Spinal cord (tissue), 9 donors: ENCODE measurements at regions not wholly inside any gene's neighbourhood (a gene's known extent, or its start where the extent isn't known, plus 50 kb on each side); places are given as distances from the start of the nearest gene placed in this dataset.
A peak's percentile ranks its signal among the peaks of the same experiment; 100 is the strongest.

Source experiments
- DNase-seq, 6 donors: peaks; one replicate each; pipeline versions ENCODE4 v3.0.0 to v3.0.0-alpha.2; 2013 to 2015; ENCODE audit warnings: low spot score in 6 of 6, low read depth in 4 of 6
- H3K27ac ChIP-seq: one replicate; pipeline ENCODE4 v1.5.1; 2013; ENCODE audit warnings: low read depth, low read length, control low read depth
- H3K27me3 ChIP-seq: one replicate; pipeline ENCODE4 v1.6.1; 2013; ENCODE audit warnings: low read length; ENCODE audit not compliant: control insufficient read depth, insufficient read depth
- H3K36me3 ChIP-seq: one replicate; pipeline ENCODE4 v1.6.1; 2013; ENCODE audit warnings: low read length; ENCODE audit not compliant: control insufficient read depth, insufficient read depth
- H3K4me1 ChIP-seq: one replicate; pipeline ENCODE4 v1.6.1; 2013; ENCODE audit warnings: low read length; ENCODE audit not compliant: control insufficient read depth, insufficient read depth
- H3K4me3 ChIP-seq: one replicate; pipeline ENCODE4 v1.5.1; 2013; ENCODE audit warnings: low read depth, low read length, control low read depth
- H3K9me3 ChIP-seq: one replicate; pipeline ENCODE4 v1.6.1; 2013; ENCODE audit warnings: low read length; ENCODE audit not compliant: control insufficient read depth, insufficient read depth
- WGBS: methylation state at CpG from one replicate; pipeline ENCODE4 v1.1.5; 2013; ENCODE audit warnings: missing lambda C conversion rate; ENCODE audit not compliant: insufficient coverage; 5-methylcytosine and 5-hydroxymethylcytosine counted together
- donor health status: healthy.

DNA sequence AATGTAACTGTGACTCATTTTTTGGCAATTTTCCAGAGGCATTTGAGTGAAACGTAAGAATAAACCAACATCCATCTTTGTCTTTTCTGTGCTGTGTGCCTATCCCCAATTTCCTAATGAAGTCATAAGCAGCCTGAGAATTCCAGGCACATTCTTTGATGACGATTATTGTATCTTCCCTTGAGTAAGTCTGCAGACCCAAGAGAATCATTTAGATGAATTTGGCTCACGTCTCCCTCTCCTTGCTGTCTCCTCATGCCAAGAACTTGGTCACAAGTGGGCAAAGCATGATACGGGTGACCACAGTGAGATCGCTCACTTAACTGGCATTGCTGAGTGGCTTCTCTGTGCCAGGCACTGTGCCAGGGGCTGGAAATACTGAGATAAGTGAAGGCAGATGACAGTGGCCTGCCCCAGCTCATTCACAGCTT lies 384.5 kb upstream of the IL12A start:
- Histone ChIP-seq H3K4me3 (no peak overlapping the region), H3K36me3 (no peaks in the 10 kb centered on the region), H3K4me1 (no peaks in the 10 kb centered on the region), H3K27me3 (no peaks in the 10 kb centered on the region), H3K27ac (no peak overlapping the region), H3K9me3 (peaks cover 6% of the 10 kb centered on the region)
- DNase-seq = no peak
- WGBS = 69% methylated on average over 4 of the region's 5 CpGs

DNA sequence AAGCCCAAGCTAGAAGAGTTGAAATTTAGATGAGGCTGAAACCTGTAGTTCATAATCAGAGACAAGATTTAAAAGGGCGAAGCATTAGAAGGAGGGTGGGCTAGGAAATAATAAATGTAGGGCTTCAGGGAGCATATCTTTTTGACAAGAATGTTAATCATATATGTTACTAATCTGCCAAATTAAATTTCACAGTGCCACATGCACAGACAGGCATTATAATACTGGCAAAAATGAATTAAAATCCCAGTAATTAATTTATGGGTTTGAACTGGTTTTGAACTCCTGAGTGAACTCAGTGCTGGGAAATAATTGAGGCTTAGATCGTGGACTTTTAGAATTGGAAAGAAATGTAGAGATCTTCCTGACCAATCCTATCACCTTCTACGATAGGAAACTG lies 383.5 kb upstream of the IL12A start:
- H3K4me1 ChIP-seq = no peaks in the 10 kb centered on the region
- no peaks in the 10 kb centered on the region for H3K36me3 ChIP-seq
- H3K4me3 ChIP-seq = no peak overlapping the region
- H3K9me3 ChIP-seq = peaks cover 2% of the 10 kb centered on the region
- DNase-seq = no peak
- H3K27ac ChIP-seq = no peak overlapping the region
- H3K27me3 ChIP-seq = no peaks in the 10 kb centered on the region
- 100% methylated on average over 1 of the region's 3 CpGs for WGBS

DNA sequence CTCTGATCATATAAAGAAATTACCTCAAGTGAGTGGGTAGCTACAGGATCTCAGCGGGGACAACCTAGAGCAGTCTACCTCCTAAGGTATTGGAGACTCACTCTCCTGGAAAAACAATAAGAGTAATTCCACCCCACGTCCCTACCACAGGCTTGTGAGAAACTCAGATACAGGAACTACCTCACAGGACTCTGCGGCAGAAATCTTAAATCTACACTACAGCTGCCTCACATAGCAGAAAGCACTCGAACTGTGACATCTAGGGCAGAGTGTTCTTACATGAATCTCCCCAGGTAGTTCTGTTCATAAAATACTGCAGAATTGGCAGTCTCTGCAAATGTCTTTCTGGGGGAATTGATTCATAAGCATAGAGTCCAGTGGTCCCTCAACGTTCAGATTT lies 382.9 kb upstream of the IL12A start:
- 60% methylated on average over 2 of the region's 5 CpGs for WGBS
- no peaks in the 10 kb centered on the region for H3K4me1 ChIP-seq
- H3K27me3 ChIP-seq = no peaks in the 10 kb centered on the region
- H3K4me3 ChIP-seq = no peak overlapping the region
- H3K27ac ChIP-seq = no peak overlapping the region
- peak in 1 of 6 donors; percentile 19 for DNase-seq
- H3K9me3 ChIP-seq = peaks cover under 1% of the 10 kb centered on the region
- no peaks in the 10 kb centered on the region for H3K36me3 ChIP-seq

DNA sequence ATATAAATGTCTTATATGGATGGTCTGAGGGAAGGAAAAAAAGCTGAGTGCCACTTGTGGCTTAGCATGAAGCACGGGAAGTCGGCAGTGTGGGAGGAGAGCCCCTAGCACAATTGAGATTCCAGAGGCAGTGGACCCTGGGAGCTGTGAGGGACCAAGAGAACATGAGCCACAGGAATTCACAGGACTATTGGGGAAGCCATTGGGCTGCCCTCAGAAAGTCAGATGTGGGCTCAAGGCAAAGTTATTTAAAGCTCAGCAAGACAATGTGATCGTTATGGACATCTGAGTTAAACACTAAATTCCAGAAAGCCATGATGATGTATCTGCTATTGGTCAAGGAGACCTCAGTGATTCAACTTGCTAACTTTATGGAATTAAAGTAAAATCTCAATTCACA lies 380.8 kb upstream of the IL12A start:
- Histone ChIP-seq H3K36me3 (no peaks in the 10 kb centered on the region), H3K27me3 (no peaks in the 10 kb centered on the region), H3K27ac (no peak overlapping the region), H3K4me3 (no peak overlapping the region), H3K9me3 (no peaks in the 10 kb centered on the region), H3K4me1 (no peaks in the 10 kb centered on the region)
- 95% methylated on average over 2 of the region's 3 CpGs for WGBS
- no peak for DNase-seq

DNA sequence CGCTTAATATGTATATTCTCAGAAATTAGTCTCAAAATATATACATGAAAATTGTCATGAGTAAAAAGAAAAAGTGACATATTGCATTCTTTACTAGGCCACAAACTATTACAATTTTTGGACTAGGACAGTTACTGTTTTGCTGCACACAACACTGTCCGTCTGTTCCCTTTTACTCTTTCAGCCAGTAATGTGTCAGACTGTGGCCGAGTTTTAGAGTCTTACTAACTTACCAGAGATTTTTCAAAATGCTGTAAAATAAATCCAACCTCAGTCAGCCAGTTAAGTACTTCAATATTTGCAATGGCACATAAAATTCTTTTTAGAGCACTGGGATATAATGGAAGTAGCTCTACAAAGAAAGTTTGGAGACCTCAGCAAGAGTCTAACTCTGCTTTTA lies 380.3 kb upstream of the IL12A start:
- no peak for DNase-seq
- Histone ChIP-seq H3K4me3 (no peak overlapping the region), H3K4me1 (no peaks in the 10 kb centered on the region), H3K27ac (no peak overlapping the region), H3K27me3 (no peaks in the 10 kb centered on the region), H3K36me3 (no peaks in the 10 kb centered on the region), H3K9me3 (no peaks in the 10 kb centered on the region)
- WGBS = 86% methylated on average over 1 of the region's 3 CpGs

DNA sequence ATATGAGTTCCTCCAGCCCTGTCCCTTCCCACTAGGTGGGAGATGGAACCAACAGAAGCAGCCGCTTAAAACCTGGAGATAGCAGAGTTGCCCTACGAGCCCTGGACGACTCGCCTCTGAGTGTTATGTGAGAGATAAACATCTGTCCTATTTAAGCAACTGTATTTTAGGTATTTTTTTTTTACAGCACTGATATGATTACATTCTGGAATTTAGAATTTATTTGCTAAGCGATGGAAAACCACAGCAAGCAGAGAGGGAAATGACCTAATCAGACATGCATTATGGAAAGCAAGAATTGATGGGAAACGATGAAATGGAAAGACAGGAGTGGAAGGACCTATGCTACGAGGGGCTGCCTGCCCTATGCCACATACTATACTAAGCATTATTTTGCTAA lies 379.0 kb upstream of the IL12A start:
- Histone ChIP-seq H3K4me3 (no peak overlapping the region), H3K4me1 (no peaks in the 10 kb centered on the region), H3K27ac (no peak overlapping the region), H3K9me3 (no peaks in the 10 kb centered on the region), H3K36me3 (no peaks in the 10 kb centered on the region), H3K27me3 (no peaks in the 10 kb centered on the region)
- no CpG with 5 or more reads among the region's 7 CpGs for WGBS
- no peak for DNase-seq

DNA sequence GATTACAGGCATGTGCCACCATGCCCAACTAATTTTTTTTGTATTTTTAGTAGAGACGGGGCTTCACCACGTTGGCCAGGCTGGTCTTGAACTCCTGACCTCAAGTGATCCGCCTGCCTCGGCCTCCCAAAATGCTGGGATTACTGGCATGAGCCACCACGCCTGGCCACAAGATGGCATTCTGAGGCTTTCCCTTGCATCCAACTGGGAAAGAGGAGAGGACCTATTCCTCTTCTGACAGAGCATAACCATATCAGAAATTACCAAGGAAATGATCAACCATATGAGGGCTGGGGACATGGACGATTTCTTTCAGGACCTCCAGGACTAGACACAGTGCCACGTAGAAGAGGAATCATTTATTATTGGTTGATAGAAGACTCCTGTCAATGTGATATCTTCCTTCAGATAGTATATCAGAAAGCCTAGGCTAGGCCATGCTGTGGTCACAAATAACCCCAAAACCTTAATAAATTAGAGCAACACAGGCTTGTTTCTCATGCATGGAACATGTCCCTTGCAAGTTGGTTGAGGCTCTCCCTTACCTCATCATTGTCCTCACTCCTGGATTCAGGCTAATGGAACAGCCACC lies 372.3 kb upstream of the IL12A start:
- Histone ChIP-seq H3K27ac (no peak overlapping the region), H3K27me3 (no peaks in the 10 kb centered on the region), H3K9me3 (no peaks in the 10 kb centered on the region), H3K4me1 (peaks cover 7% of the 10 kb centered on the region), H3K36me3 (no peaks in the 10 kb centered on the region), H3K4me3 (no peak overlapping the region)
- DNase-seq = peak in 1 of 6 donors; percentile 22
- WGBS = 70% methylated on average over 3 of the region's 7 CpGs

DNA sequence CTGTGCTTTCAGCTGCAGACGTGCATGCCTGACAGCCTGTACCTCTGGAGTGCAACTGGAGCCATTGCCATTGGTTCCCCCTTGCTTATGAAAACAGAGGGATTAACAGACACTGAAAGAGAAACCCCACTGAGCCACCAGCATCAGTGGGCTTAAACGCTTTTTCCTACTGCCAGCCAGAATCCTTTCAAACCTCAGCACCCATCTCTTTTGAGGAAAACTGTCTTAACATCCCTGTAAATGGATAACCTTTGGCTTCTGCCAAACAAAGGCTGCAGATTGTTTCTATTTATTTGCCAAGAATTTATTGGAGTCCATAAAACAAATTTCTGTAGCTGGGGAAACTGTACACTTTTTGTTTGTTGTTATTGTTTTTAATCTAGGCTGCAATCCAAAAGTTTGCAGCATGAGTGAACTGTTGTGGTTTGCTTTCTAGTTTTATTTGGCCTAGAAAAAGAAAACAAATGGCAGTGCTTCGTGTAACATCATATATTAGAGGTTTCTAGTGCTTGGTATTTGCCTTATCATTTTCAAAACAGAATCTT lies 369.2 kb upstream of the IL12A start:
- 0% methylated on average over 2 of the region's 3 CpGs for WGBS
- Histone ChIP-seq H3K4me1 (peaks cover 7% of the 10 kb centered on the region), H3K27ac (peak overlapping the region; percentile 0), H3K9me3 (no peaks in the 10 kb centered on the region), H3K36me3 (no peaks in the 10 kb centered on the region), H3K4me3 (no peak overlapping the region), H3K27me3 (no peaks in the 10 kb centered on the region)
- DNase-seq = peak; percentile 24 to 77 (median 36)

DNA sequence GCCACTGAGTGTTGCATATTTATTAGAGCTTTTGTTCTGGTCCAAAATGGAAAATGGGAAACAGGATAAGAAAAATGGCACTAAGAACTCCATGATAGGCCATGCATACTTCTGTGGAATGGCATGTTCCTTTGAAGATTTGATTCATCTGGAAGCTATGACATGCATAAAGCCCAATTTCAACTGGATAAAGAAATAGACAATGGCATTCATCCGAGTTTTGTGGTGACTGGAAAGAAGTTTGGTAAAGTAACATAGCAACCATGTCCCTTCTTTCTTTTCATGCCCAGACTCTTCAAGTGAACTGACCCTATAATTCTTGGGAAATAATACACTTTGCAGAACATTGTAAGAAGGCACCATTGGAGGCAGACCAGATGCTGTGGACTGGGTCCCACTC lies 368.4 kb upstream of the IL12A start:
- H3K9me3 ChIP-seq = no peaks in the 10 kb centered on the region
- peaks cover 7% of the 10 kb centered on the region for H3K4me1 ChIP-seq
- H3K4me3 ChIP-seq = no peak overlapping the region
- WGBS = no CpG with 5 or more reads among the region's 1 CpG
- H3K27ac ChIP-seq = no peak overlapping the region
- no peaks in the 10 kb centered on the region for H3K36me3 ChIP-seq
- peak in 1 of 6 donors; percentile 43 for DNase-seq
- H3K27me3 ChIP-seq = no peaks in the 10 kb centered on the region

DNA sequence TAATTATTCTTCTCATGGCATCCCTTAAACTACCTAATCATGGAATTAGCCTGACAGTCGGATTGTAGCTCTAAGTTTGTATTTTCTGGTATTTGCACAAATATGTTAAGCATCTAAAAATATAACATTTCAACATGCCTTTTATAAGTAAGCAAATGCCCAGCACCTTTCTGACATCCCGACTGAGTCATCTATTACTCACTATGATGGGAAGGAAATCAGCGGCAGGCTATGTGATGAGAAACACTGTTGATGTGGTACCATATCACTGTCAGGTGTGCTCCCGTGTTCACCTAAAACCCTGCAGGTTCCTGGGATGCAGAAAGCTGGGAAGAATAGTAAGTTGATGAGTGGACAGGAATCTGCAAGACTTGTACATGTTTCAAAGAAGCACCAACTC lies 367.8 kb upstream of the IL12A start:
- H3K4me3 ChIP-seq = no peak overlapping the region
- WGBS = no CpG with 5 or more reads among the region's 4 CpGs

More for the DNA sequence above, 367.8 kb upstream of the IL12A start:
- DNase-seq = no peak
- no peaks in the 10 kb centered on the region for H3K36me3 ChIP-seq
- no peaks in the 10 kb centered on the region for H3K9me3 ChIP-seq
- no peak overlapping the region for H3K27ac ChIP-seq
- no peaks in the 10 kb centered on the region for H3K27me3 ChIP-seq
- H3K4me1 ChIP-seq = peaks cover 7% of the 10 kb centered on the region
